K562 (cell line): ENCODE measurements at regions not wholly inside any gene's neighbourhood (a gene's known extent, or its start where the extent isn't known, plus 50 kb on each side); places are given as distances from the start of the nearest gene placed in this dataset.

Source experiments
- ATAC-seq: fragments of 200-7000 bp; cut with Tn5 transposase; 3 replicates; pipeline ENCODE4 v1.9.1; 2020; ENCODE audit warnings: moderate library complexity
- BruUV-seq: library from RNA; stranded (reverse); fragments of 400-500 nt; replicated peaks from 2 replicates; lab custom pipeline; 2021; lab: Mats Ljungman, UMichigan
- CTCF ChIA-PET: fragments of 300-600 bp; formaldehyde crosslinking; extraction: SDS; loops from one replicate; lab custom pipeline; 2021; ENCODE audit warnings: low intra/inter-chr PET ratio; lab: Yijun Ruan, JAX
- POLR2A ChIA-PET: fragments of 300-600, 350-650 bp; sonication (Branson Sonifier 250); formaldehyde crosslinking; extraction: SDS; loops from one replicate; lab custom pipeline; 2021; ENCODE audit warnings: antibody characterized with exemption, inconsistent platforms; lab: Yijun Ruan, JAX
- DNase-seq, 4 experiments: peaks; one replicate each; pipeline versions ENCODE4 v3.0.0 to v3.0.0-alpha.2; 2011 to 2018; ENCODE audit warnings: low spot score in 3 of 4, mixed read lengths in 3 of 4; ENCODE audit errors: extremely low read depth in 1 of 4
- FAIRE-seq: peaks from 2 replicates; lab custom pipeline; 2011; peaks lifted over from hg19 to GRCh38; lab: Jason Lieb, UNC
- H2AFZ ChIP-seq: 2 replicates; pipeline ENCODE4 v1.6.0; 2011; ENCODE audit warnings: low read depth, low read length, control low read depth, inconsistent platforms
- H3K27ac ChIP-seq: fragments of 200-600 bp; 3 replicates; pipeline ENCODE4 v1.8.0; 2011; ENCODE audit warnings: low read depth, mild to moderate bottlenecking, control low read depth, inconsistent platforms, low read length, moderate library complexity, mixed read lengths; ENCODE audit errors: extremely low read depth
- H3K27me3 ChIP-seq, 2 experiments: fragments of 300-600 bp in 1 of 2; 2 replicates in 1 of 2; 3 replicates in 1 of 2; pipeline versions ENCODE4 v1.6.0 to v1.8.0; 2011; ENCODE audit warnings: inconsistent platforms in 2 of 2, low read length in 2 of 2, mild to moderate bottlenecking in 1 of 2, mixed read lengths in 1 of 2, moderate library complexity in 1 of 2; ENCODE audit not compliant: control insufficient read depth in 2 of 2, insufficient read depth in 2 of 2
- H3K36me3 ChIP-seq: fragments of 300-600 bp; 3 replicates; pipeline ENCODE4 v1.8.0; 2011; ENCODE audit warnings: mild to moderate bottlenecking, low read length, inconsistent platforms; ENCODE audit not compliant: control insufficient read depth, insufficient read depth
- H3K4me1 ChIP-seq, 2 experiments: fragments of 200-600 bp in 1 of 2; replicated peaks in 1 of 2; 2 replicates in 1 of 2; 3 replicates in 1 of 2; pipeline versions ENCODE4 v1.5.1 to v1.8.0; 2011; ENCODE audit warnings: inconsistent platforms in 2 of 2, low read length in 2 of 2, mild to moderate bottlenecking in 1 of 2, mixed read lengths in 1 of 2, moderate library complexity in 1 of 2; ENCODE audit not compliant: control insufficient read depth in 2 of 2, insufficient read depth in 2 of 2
- H3K4me2 ChIP-seq: 2 replicates; pipeline ENCODE4 v1.6.1; 2011; ENCODE audit warnings: low read length, control low read depth, inconsistent platforms, mixed read lengths; ENCODE audit not compliant: insufficient read depth
- H3K4me3 ChIP-seq: fragments of 200-600 bp; sonication (generic), shearing (Covaris generic); 2 replicates; pipeline ENCODE4 v1.5.1; 2016; ENCODE audit warnings: control low read depth, inconsistent platforms
- H3K79me2 ChIP-seq: fragments of 200-600 bp; 3 replicates; pipeline ENCODE4 v1.8.0; 2011; ENCODE audit warnings: low read length, inconsistent platforms; ENCODE audit not compliant: control insufficient read depth, insufficient read depth
- H3K9ac ChIP-seq, 2 experiments: 2 replicates each; pipeline versions ENCODE4 v1.6.0 to v1.6.1; 2011; ENCODE audit warnings: low read depth in 2 of 2, low read length in 2 of 2, control low read depth in 1 of 2, inconsistent platforms in 1 of 2, mild to moderate bottlenecking in 1 of 2, mixed read lengths in 1 of 2; ENCODE audit not compliant: insufficient read depth in 1 of 2
- H3K9me1 ChIP-seq: one replicate; pipeline ENCODE4 v1.6.0; 2011; ENCODE audit warnings: inconsistent platforms, mild to moderate bottlenecking, low read length, moderate library complexity; ENCODE audit not compliant: control insufficient read depth, insufficient read depth
- H3K9me3 ChIP-seq: replicated peaks from 2 replicates; pipeline ENCODE4 v1.5.1; 2011; ENCODE audit warnings: low read depth, low read length, inconsistent platforms; ENCODE audit not compliant: control insufficient read depth, insufficient read depth
- H4K20me1 ChIP-seq: replicated peaks from 2 replicates; pipeline ENCODE4 v1.6.1; 2011; ENCODE audit warnings: low read length, inconsistent platforms, mixed read lengths; ENCODE audit not compliant: control insufficient read depth, insufficient read depth
- FOXA1 ChIP-seq: fragments of 450-650 bp; IDR thresholded peaks from 2 replicates; pipeline ENCODE4 v1.6.1; 2016; ENCODE audit warnings: mild to moderate bottlenecking, borderline replicate concordance
- GABPA ChIP-seq: fragments of 200-800 bp; sonication (Bioruptor generic); conservative IDR thresholded peaks from 2 replicates; pipeline ENCODE4 v1.6.1; 2016; ENCODE audit warnings: low read depth, missing genetic modification characterization, missing compliant biosample characterization
- MCM3 ChIP-seq: fragments of 450-650 bp; IDR thresholded peaks from 2 replicates; pipeline ENCODE4 v1.6.1; 2016
- MECOM ChIP-seq: fragments of 250-450 bp; sonication (Bioruptor Pico); IDR thresholded peaks from 2 replicates; pipeline ENCODE4 v1.8.0; 2022; ENCODE audit warnings: inconsistent platforms
- NFXL1 ChIP-seq: fragments of 450-650 bp; formaldehyde crosslinking; IDR thresholded peaks from 2 replicates; pipeline ENCODE4 v1.4.0; 2021; ENCODE audit warnings: mild to moderate bottlenecking
- SETDB1 ChIP-seq: IDR thresholded peaks from one replicate; pipeline ENCODE4 v1.6.1; 2012; ENCODE audit warnings: low read length, control low read depth, inconsistent platforms
- TAF1 ChIP-seq: IDR thresholded peaks from 2 replicates; pipeline ENCODE4 v1.6.1; 2011; ENCODE audit warnings: mild to moderate bottlenecking, low read length, moderate library complexity; ENCODE audit not compliant: insufficient read depth, control insufficient read depth, severe bottlenecking; ENCODE audit errors: extremely low read depth
- ZEB2 ChIP-seq: fragments of 450-650 bp; IDR thresholded peaks from 2 replicates; pipeline ENCODE4 v1.6.1; 2016
- ZNF347 ChIP-seq: fragments of 450-650 bp; formaldehyde crosslinking; IDR thresholded peaks from 2 replicates; pipeline ENCODE4 v1.4.0; 2020; ENCODE audit warnings: low read depth, mild to moderate bottlenecking, moderate library complexity
- ZNF644 ChIP-seq: fragments of 200-800 bp; sonication (Bioruptor generic); IDR thresholded peaks from 2 replicates; pipeline ENCODE4 v1.6.1; 2016; ENCODE audit warnings: low read depth, missing genetic modification characterization, missing compliant biosample characterization
- ZSCAN32 ChIP-seq: fragments of 450-650 bp; formaldehyde crosslinking; IDR thresholded peaks from 2 replicates; pipeline ENCODE4 v1.4.0; 2020; ENCODE audit warnings: mild to moderate bottlenecking, moderate library complexity
- WGBS: fragments of 100-300 bp; shearing (Covaris generic); methylation state at CpG from one replicate; pipeline ENCODE4 v1.1.6; 2016; ENCODE audit warnings: low coverage, mixed read lengths; ENCODE audit not compliant: insufficient coverage; ENCODE audit errors: missing lambda C conversion rate; 5-methylcytosine and 5-hydroxymethylcytosine counted together
- in situ Hi-C: fragments of 300-500 bp; cut with MboI; formaldehyde crosslinking; loops from 4 replicates; pipeline ENCODE4 v1.15.0; 2018; ENCODE audit warnings: inconsistent platforms, mixed read lengths
- intact Hi-C: fragments of 100-400 bp; cut with micrococcal nuclease; formaldehyde crosslinking; loops from 2 replicates; pipeline ENCODE4 v1.14.2; 2022

- Histone ChIP-seq H3K79me2 (no peaks in the 10 kb centered on the region), H3K27me3 (peaks cover 0 to 18% of the 10 kb centered on the region in 2 experiments; a peak in 2 of 5 replicates), H3K9me1 (no peaks in the 10 kb centered on the region), H3K4me1 (no peaks in the 10 kb centered on the region), H4K20me1 (no peaks in the 10 kb centered on the region; the same call in 1 of the 2 replicates), H3K36me3 (no peaks in the 10 kb centered on the region), H3K9me3 (no peaks in the 10 kb centered on the region), H3K9ac (no peak overlapping the region)
- BruUV-seq: no TSS peak
- 0% methylated on average over 7 of the region's 12 CpGs for WGBS
- intact Hi-C loops: no loop called here
- FAIRE-seq (no peak), DNase-seq (no peak), ATAC-seq (no peak)
- POLR2A ChIA-PET: no interaction called here
- TF ChIP-seq ZNF347 (CRISPR knock-in tag) (no peak), MCM3 (no peak), ZEB2 (no peak), MECOM (CRISPR knock-in tag) (no peak), ZSCAN32 (CRISPR knock-in tag) (no peak), GABPA (tag) (no peak), TAF1 (no peak), FOXA1 (no peak), NFXL1 (CRISPR knock-in tag) (no peak), ZNF644 (tag) (no peak), SETDB1 (no peak)
- TF ChIP-seq, all 486 proteins: peak for 0
- Histone ChIP-seq H3K4me3 (no peak overlapping the region), H3K4me2 (no peak overlapping the region), H3K27ac (no peak overlapping the region), H2AFZ (no peak overlapping the region)
- in situ Hi-C loops: no loop called here
- CTCF ChIA-PET: no interaction called here
Observed at GRCh38 chr22:48901324-48901723, 926.3 kb downstream of the BRD1 start.
